ENCODE measurements at regions not wholly inside any gene's neighbourhood (a gene's known extent, or its start where the extent isn't known, plus 50 kb on each side); places are given as distances from the start of the nearest gene placed in this dataset.

GRCh38 chr9:547314-547713 is 294.2 kb upstream of the DMRT1 start:
- no peak overlapping the region for H3K27ac Mint-ChIP-seq (ENCODE audit: unreplicated experiment)
- DNase-seq (ENCODE audit: extremely low spot score, unreplicated experiment) = no peak
- peaks cover 4% of the 10 kb centered on the region for H3K27me3 Mint-ChIP-seq (ENCODE audit: unreplicated experiment)
- H3K9me3 Mint-ChIP-seq (ENCODE audit: unreplicated experiment) = no peaks in the 10 kb centered on the region
- TF ChIP-seq CTCF (IDR thresholded peaks at IDR 0.05) = no peak
- H3K36me3 Mint-ChIP-seq (ENCODE audit: unreplicated experiment) = no peaks in the 10 kb centered on the region
- H3K4me3 Mint-ChIP-seq (ENCODE audit: unreplicated experiment) = no peak overlapping the region
- no peaks in the 10 kb centered on the region for H3K4me1 Mint-ChIP-seq (ENCODE audit: unreplicated experiment)

GRCh38 chr9:549455-549997 is 292.0 kb upstream of the DMRT1 start:
- Mint-ChIP-seq H3K27me3 (ENCODE audit: unreplicated experiment) (peaks cover 4% of the 10 kb centered on the region), H3K27ac (ENCODE audit: unreplicated experiment) (no peak overlapping the region), H3K4me3 (ENCODE audit: unreplicated experiment) (no peak overlapping the region), H3K9me3 (ENCODE audit: unreplicated experiment) (no peaks in the 10 kb centered on the region), H3K36me3 (ENCODE audit: unreplicated experiment) (no peaks in the 10 kb centered on the region), H3K4me1 (ENCODE audit: unreplicated experiment) (no peaks in the 10 kb centered on the region)
- no peak for TF ChIP-seq CTCF (IDR thresholded peaks at IDR 0.05)
- DNase-seq (ENCODE audit: extremely low spot score, unreplicated experiment) = no peak

- Mint-ChIP-seq H3K27me3 (ENCODE audit: unreplicated experiment) (peaks cover 4% of the 10 kb centered on the region), H3K27ac (ENCODE audit: unreplicated experiment) (no peak overlapping the region), H3K4me3 (ENCODE audit: unreplicated experiment) (no peak overlapping the region), H3K36me3 (ENCODE audit: unreplicated experiment) (no peaks in the 10 kb centered on the region), H3K9me3 (ENCODE audit: unreplicated experiment) (no peaks in the 10 kb centered on the region), H3K4me1 (ENCODE audit: unreplicated experiment) (no peaks in the 10 kb centered on the region)
- TF ChIP-seq CTCF (IDR thresholded peaks at IDR 0.05) = no peak
- DNase-seq (ENCODE audit: extremely low spot score, unreplicated experiment) = no peak
These were observed 291.2 kb upstream of the DMRT1 start for GRCh38 chr9:550333-550732.

GRCh38 chr9:551986-552929 is 289.2 kb upstream of the DMRT1 start:
- no peak for TF ChIP-seq CTCF (IDR thresholded peaks at IDR 0.05)
- Mint-ChIP-seq H3K4me1 (ENCODE audit: unreplicated experiment) (no peaks in the 10 kb centered on the region), H3K27ac (ENCODE audit: unreplicated experiment) (no peak overlapping the region), H3K9me3 (ENCODE audit: unreplicated experiment) (no peaks in the 10 kb centered on the region), H3K36me3 (ENCODE audit: unreplicated experiment) (no peaks in the 10 kb centered on the region), H3K27me3 (ENCODE audit: unreplicated experiment) (peaks cover 5% of the 10 kb centered on the region), H3K4me3 (ENCODE audit: unreplicated experiment) (no peak overlapping the region)
- no peak for DNase-seq (ENCODE audit: extremely low spot score, unreplicated experiment)

- DNase-seq (ENCODE audit: extremely low spot score, unreplicated experiment) = no peak
- peaks cover 13% of the 10 kb centered on the region for H3K27me3 Mint-ChIP-seq (ENCODE audit: unreplicated experiment)
- no peak for TF ChIP-seq CTCF (IDR thresholded peaks at IDR 0.05)
- H3K27ac Mint-ChIP-seq (ENCODE audit: unreplicated experiment) = no peak overlapping the region
- no peaks in the 10 kb centered on the region for H3K36me3 Mint-ChIP-seq (ENCODE audit: unreplicated experiment)
- H3K9me3 Mint-ChIP-seq (ENCODE audit: unreplicated experiment) = no peaks in the 10 kb centered on the region
- H3K4me3 Mint-ChIP-seq (ENCODE audit: unreplicated experiment) = no peak overlapping the region
- H3K4me1 Mint-ChIP-seq (ENCODE audit: unreplicated experiment) = no peaks in the 10 kb centered on the region
These were observed 286.0 kb upstream of the DMRT1 start for GRCh38 chr9:555493-555892.

Measured in osteocyte (in vitro differentiated cells).